Testis (tissue), 2 donors: ENCODE measurements at regions not wholly inside any gene's neighbourhood (a gene's known extent, or its start where the extent isn't known, plus 50 kb on each side); places are given as distances from the start of the nearest gene placed in this dataset.

Experiments
- POLR2A ChIP-seq: fragments of 450-650 bp; IDR thresholded peaks from one replicate; pipeline ENCODE4 v1.6.1; 2017; ENCODE audit warnings: antibody characterized with exemption, mild to moderate bottlenecking, moderate library complexity
- TF ChIP-seq, protein P1 (sequence below), 3 experiments: fragments of 450-650 bp in 2 of 3; fragments of 200-600 bp in 1 of 3; sonication (generic) in 1 of 3; IDR thresholded peaks; one replicate each; pipeline ENCODE4 v1.5.1; 2016 to 2019; ENCODE audit warnings: antibody characterized with exemption in 3 of 3, mild to moderate bottlenecking in 2 of 3, moderate library complexity in 1 of 3

DNA sequence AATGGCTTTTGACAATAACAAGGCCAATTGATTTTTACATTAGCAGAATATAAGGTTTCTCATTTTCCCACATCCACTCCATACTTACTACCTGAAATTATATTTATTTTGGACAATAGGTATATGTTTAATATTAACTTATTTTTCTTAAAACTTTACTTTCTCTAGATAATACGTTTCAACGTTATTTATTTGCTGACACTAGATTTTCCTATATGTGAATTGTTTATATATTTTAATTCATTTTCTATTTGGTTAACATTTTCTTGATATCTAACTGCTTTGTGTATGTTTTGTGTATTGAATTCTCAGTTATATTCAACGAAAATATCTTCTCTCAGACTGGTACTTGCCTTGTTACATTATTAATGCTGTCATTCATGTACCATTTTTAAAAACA is 199.9 kb upstream of the TMEFF2 start:
- TF ChIP-seq, protein P1, sequence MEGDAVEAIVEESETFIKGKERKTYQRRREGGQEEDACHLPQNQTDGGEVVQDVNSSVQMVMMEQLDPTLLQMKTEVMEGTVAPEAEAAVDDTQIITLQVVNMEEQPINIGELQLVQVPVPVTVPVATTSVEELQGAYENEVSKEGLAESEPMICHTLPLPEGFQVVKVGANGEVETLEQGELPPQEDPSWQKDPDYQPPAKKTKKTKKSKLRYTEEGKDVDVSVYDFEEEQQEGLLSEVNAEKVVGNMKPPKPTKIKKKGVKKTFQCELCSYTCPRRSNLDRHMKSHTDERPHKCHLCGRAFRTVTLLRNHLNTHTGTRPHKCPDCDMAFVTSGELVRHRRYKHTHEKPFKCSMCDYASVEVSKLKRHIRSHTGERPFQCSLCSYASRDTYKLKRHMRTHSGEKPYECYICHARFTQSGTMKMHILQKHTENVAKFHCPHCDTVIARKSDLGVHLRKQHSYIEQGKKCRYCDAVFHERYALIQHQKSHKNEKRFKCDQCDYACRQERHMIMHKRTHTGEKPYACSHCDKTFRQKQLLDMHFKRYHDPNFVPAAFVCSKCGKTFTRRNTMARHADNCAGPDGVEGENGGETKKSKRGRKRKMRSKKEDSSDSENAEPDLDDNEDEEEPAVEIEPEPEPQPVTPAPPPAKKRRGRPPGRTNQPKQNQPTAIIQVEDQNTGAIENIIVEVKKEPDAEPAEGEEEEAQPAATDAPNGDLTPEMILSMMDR (IDR thresholded peaks at IDR 0.05) = no peak
- no peak for TF ChIP-seq POLR2A
